NT2/D1 (cell line): ENCODE measurements at regions not wholly inside any gene's neighbourhood (a gene's known extent, or its start where the extent isn't known, plus 50 kb on each side); places are given as distances from the start of the nearest gene placed in this dataset.

Source experiments
- DNase-seq: peaks from one replicate; pipeline ENCODE4 v3.0.0-alpha.2; 2011; ENCODE audit warnings: low read depth, low spot score
- H3K27me3 ChIP-seq: 2 replicates; pipeline ENCODE4 v1.6.0; 2011; ENCODE audit warnings: mild to moderate bottlenecking; ENCODE audit not compliant: insufficient read length, insufficient read depth
- H3K36me3 ChIP-seq: 2 replicates; pipeline ENCODE4 v1.6.1; 2011; ENCODE audit warnings: mild to moderate bottlenecking, low read length, mixed read lengths; ENCODE audit not compliant: insufficient read depth, insufficient read length
- H3K4me1 ChIP-seq: 2 replicates; pipeline ENCODE4 v1.5.1; 2011; ENCODE audit not compliant: insufficient read depth, insufficient read length
- H3K4me3 ChIP-seq: 2 replicates; pipeline ENCODE4 v1.5.1; 2011; ENCODE audit warnings: low read depth; ENCODE audit not compliant: insufficient read length
- H3K9ac ChIP-seq: 2 replicates; pipeline ENCODE4 v1.6.0; 2011; ENCODE audit warnings: low read depth; ENCODE audit not compliant: insufficient read length
- H3K9me3 ChIP-seq: 2 replicates; pipeline ENCODE4 v1.5.1; 2011; ENCODE audit warnings: mild to moderate bottlenecking, low read length; ENCODE audit not compliant: insufficient read depth
- SUZ12 ChIP-seq: IDR thresholded peaks from 2 replicates; pipeline ENCODE4 v1.6.1; 2011; ENCODE audit not compliant: insufficient read length, insufficient read depth; ENCODE audit errors: extremely low read depth
- YY1 ChIP-seq: IDR thresholded peaks from 2 replicates; pipeline ENCODE4 v1.6.1; 2011; ENCODE audit not compliant: insufficient read length, insufficient read depth
- ZNF274 ChIP-seq: IDR thresholded peaks from 2 replicates; pipeline ENCODE4 v1.6.1; 2011; ENCODE audit warnings: mild to moderate bottlenecking, low read depth, low read length

DNA sequence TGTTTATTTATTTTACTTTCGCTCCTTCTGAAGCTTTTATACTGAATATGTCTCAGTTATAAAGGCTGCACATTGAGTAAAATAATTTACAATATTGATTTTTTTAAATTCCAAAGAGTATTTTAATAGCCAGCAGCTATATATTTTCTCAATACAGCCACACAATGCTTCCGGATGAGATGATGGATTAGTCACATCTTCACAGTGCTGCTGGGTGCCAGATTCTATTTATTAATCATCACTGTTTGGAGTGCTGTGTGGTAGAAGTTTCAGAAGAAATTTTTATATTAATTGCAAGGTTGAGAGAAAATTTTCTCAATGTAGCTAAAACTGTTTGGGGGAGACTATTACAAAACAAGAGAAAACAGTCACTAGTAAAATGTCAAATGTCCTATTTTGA lies 989.8 kb downstream of the TLE4 start:
- Histone ChIP-seq H3K9ac (no peak overlapping the region), H3K27me3 (no peaks in the 10 kb centered on the region), H3K4me3 (no peak overlapping the region), H3K36me3 (no peaks in the 10 kb centered on the region), H3K4me1 (no peaks in the 10 kb centered on the region), H3K9me3 (no peaks in the 10 kb centered on the region)
- no peak for DNase-seq
- no peak for TF ChIP-seq SUZ12
- TF ChIP-seq YY1: no peak
- TF ChIP-seq ZNF274: no peak

DNA sequence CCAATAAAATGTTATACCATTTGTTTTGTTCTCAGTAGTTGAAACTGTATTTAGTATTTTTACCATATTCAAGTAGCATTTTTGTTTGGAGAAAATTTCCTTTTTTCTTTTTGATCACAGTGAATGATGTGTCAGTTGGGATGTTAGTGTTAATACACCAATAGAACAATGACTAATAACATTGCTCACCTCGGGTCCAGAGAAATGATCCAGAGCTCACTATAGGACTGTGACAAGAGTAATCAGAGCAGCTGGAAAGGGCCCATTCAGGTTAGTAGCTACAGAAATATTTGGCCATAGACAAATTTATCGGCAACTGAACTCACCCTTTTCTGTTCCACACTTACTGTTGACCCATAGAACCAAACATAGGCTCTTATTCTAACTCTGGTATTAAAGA lies 989.2 kb downstream of the TLE4 start:
- no peak for DNase-seq
- TF ChIP-seq SUZ12 (no peak), ZNF274 (no peak), YY1 (no peak)
- Histone ChIP-seq H3K4me1 (no peaks in the 10 kb centered on the region), H3K36me3 (no peaks in the 10 kb centered on the region), H3K9ac (no peak overlapping the region), H3K4me3 (no peak overlapping the region), H3K27me3 (no peaks in the 10 kb centered on the region), H3K9me3 (no peaks in the 10 kb centered on the region)

DNA sequence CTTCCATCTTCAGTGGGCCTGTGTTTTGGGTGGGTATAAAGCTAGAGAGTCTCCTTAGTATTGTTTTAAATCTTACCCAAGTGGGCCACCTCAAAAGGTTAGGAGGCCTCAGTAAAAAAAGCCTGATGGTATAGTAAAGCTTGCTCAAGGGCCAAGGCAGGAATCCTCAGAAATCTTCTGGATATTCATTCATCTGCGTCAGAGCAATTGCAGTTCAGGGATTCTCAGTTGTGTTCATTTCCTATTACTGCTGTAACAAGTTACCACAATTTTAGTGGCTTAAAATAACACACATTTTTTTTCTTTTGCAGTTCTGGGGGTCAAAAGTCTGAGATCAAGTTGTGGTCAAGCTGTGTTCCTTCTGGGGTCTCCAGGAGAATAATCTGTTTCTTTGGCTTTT lies 985.5 kb downstream of the TLE4 start:
- Histone ChIP-seq H3K4me1 (no peaks in the 10 kb centered on the region), H3K9me3 (no peaks in the 10 kb centered on the region), H3K9ac (no peak overlapping the region), H3K4me3 (no peak overlapping the region), H3K27me3 (no peaks in the 10 kb centered on the region), H3K36me3 (no peaks in the 10 kb centered on the region)
- no peak for DNase-seq
- TF ChIP-seq ZNF274 (no peak), YY1 (no peak), SUZ12 (no peak)

DNA sequence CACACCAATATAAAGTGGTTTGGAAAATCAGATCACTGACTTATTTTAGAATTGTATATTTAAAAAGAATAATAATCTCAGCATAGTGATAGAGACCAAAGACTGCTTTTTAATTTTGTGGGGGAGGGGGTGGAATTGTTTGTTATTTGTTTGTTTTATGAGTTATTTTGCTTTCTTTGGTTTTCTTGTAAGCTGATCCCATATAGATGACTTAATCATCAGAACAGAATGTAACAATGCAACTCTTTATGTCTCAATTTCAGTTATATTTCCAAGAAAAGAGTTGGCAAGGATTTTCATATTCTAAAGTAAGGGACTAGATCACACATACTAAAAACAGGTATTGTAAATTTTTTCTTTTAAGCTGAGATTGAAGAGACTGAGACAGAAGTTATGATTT lies 984.9 kb downstream of the TLE4 start:
- no peak for TF ChIP-seq SUZ12
- TF ChIP-seq ZNF274: no peak
- no peak for TF ChIP-seq YY1
- Histone ChIP-seq H3K4me3 (no peak overlapping the region), H3K9ac (no peak overlapping the region), H3K4me1 (no peaks in the 10 kb centered on the region), H3K27me3 (no peaks in the 10 kb centered on the region), H3K36me3 (no peaks in the 10 kb centered on the region), H3K9me3 (no peaks in the 10 kb centered on the region)
- no peak for DNase-seq

DNA sequence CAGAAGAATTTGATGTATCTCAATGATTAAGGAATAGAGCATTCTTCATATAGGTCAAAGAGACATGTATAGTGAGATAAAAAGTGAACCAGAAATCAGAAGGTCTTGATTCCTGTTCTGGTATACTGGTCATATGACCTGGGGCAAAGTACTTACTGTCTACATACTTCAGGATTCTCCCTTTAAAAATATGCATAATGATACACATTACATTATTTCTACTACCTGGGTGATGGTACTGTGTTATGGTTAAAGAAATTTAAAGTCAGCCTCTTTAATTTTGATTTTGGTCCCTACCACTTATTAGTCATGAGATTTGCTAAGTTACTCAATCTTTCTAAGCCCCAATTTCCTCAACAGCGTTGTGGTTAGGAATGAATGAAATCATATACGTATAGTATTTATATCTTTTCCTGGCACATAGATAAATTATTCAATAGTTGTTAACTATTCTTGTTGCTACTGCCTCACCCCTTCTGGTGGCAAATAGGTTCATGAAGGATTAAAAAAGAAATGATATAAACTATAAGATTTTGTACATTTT lies 984.1 kb downstream of the TLE4 start:
- H3K9ac ChIP-seq: no peak overlapping the region
- DNase-seq: no peak
- H3K4me1 ChIP-seq: no peaks in the 10 kb centered on the region
- H3K9me3 ChIP-seq: no peaks in the 10 kb centered on the region
- H3K4me3 ChIP-seq: no peak overlapping the region
- no peaks in the 10 kb centered on the region for H3K36me3 ChIP-seq
- H3K27me3 ChIP-seq: no peaks in the 10 kb centered on the region
- TF ChIP-seq YY1: no peak
- no peak for TF ChIP-seq SUZ12
- no peak for TF ChIP-seq ZNF274

DNA sequence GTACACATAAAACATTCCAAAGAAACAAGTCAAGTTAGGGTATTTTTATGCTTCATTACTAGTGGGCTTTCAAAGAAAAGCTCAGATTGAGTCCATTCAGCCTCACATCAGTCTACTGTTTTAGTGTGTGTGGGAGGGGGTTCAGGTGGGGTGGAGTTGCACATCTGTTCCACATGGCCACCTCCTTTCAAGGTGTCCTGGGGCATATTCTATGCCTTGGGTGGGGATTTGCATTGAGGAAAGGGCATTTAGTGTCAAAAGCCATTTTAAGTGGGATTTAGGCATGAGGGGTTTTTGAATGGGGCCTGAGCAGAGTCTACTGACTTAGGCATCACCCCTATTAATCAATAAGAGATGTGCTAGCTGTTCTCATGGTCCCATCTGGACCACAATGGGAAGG lies 983.1 kb downstream of the TLE4 start:
- Histone ChIP-seq H3K4me1 (no peaks in the 10 kb centered on the region), H3K36me3 (no peaks in the 10 kb centered on the region), H3K27me3 (no peaks in the 10 kb centered on the region), H3K9me3 (no peaks in the 10 kb centered on the region), H3K4me3 (no peak overlapping the region), H3K9ac (no peak overlapping the region)
- TF ChIP-seq SUZ12 (no peak), YY1 (no peak), ZNF274 (no peak)
- DNase-seq: no peak

DNA sequence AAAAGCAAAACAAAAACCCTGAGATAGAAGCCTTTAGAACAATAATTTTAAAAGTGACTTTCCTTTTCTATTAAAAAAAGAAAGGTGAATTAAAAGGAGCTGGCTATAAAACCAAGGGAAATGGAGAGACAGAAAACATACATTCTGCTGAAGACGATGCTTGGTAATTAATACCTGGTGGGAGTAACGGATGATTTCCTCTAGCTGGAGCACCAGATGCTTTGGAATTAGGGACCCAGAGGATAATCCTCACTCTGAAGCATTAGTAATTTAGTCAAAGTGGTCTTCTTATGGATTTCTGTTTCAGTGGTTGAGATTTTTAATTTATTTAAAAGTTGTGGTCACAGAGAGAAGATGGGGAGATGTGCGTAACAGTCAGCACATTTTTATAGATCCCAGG lies 982.5 kb downstream of the TLE4 start:
- DNase-seq: no peak
- no peak overlapping the region for H3K4me3 ChIP-seq
- no peak for TF ChIP-seq ZNF274
- no peak for TF ChIP-seq SUZ12
- no peak for TF ChIP-seq YY1
- H3K27me3 ChIP-seq: no peaks in the 10 kb centered on the region
- H3K9ac ChIP-seq: no peak overlapping the region
- H3K36me3 ChIP-seq: no peaks in the 10 kb centered on the region
- H3K9me3 ChIP-seq: no peaks in the 10 kb centered on the region
- H3K4me1 ChIP-seq: no peaks in the 10 kb centered on the region

DNA sequence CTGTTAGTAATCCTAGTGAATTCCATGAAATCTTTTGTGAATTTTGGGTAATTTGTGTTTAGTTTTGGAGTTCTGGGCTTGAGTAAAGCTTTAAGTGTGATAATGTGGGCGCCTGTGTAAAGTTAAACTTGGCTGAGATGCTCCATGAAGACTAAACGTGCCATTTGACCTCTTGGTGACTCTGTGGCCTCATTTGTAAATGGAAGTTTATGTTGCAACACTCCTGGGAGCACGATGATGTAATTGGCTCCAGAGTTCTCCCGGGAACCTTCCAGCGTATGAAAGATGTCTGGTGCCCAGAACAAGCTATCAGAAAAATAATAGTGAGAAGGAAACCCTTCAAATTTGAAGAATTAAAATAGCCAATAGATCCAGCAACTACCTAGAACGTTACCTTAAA lies 981.2 kb downstream of the TLE4 start:
- H3K4me1 ChIP-seq: no peaks in the 10 kb centered on the region
- no peaks in the 10 kb centered on the region for H3K36me3 ChIP-seq
- no peaks in the 10 kb centered on the region for H3K27me3 ChIP-seq
- no peaks in the 10 kb centered on the region for H3K9me3 ChIP-seq
- no peak for DNase-seq
- H3K9ac ChIP-seq: no peak overlapping the region
- no peak for TF ChIP-seq ZNF274
- TF ChIP-seq SUZ12: no peak
- TF ChIP-seq YY1: no peak
- no peak overlapping the region for H3K4me3 ChIP-seq
